ENCODE measurements at regions not wholly inside any gene's neighbourhood (a gene's known extent, or its start where the extent isn't known, plus 50 kb on each side); places are given as distances from the start of the nearest gene placed in this dataset.

- TF ChIP-seq EZH2phosphoT487 (IDR thresholded peaks at IDR 0.05; ENCODE audit: insufficient read depth, low read depth) (no peak), EZH2 (IDR thresholded peaks at IDR 0.05; ENCODE audit: insufficient read depth, poor library complexity, severe bottlenecking) (no peak)
Observed at GRCh38 chr11:113546757-113547507, 71.7 kb upstream of the DRD2 start.

Data from GM23248 (cell line).